GM18502 (cell line): ENCODE measurements at regions not wholly inside any gene's neighbourhood (a gene's known extent, or its start where the extent isn't known, plus 50 kb on each side); places are given as distances from the start of the nearest gene placed in this dataset.
"Not testable (repeated sequence)": the region's sequence is repeated elsewhere in the genome, so short reads cannot be mapped to it uniquely, and the experiment has no call there.

Experiments
- ATAC-seq: cut with Tn5 transposase; IDR thresholded peaks from one replicate; pipeline ENCODE4 v1.9.1; 2021; ENCODE audit warnings: mild to moderate bottlenecking; ENCODE audit not compliant: unreplicated experiment, poor library complexity

DNA sequence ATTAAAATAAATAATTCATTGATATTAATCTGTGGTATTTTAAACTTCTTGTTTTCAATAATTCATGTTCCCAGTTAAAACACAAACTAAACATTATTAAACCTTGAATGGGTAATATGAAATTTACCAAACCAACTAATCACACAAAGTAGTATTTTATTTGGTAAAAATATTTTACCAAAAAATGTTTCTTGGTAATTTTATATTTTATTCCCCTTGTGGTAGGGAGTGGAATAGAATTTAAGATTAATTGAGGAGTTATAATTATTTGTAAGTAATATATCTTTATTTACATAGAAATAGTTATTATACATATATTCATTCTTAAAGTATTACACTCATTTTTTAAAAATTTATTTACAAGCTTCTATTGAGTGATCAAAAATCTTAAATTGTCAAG is 1350.9 kb downstream of the OTOL1 start:
- ATAC-seq: no peak

- no peak for ATAC-seq
Observed at GRCh38 chr3:162863579-162863978, 1367.0 kb downstream of the OTOL1 start.

GRCh38 chr3:162865466-162865865 is 1368.9 kb downstream of the OTOL1 start:
- ATAC-seq: no peak

- ATAC-seq: no peak
Observed at GRCh38 chr3:162879021-162879562, 1382.5 kb downstream of the OTOL1 start.

- ATAC-seq: no peak
Observed at GRCh38 chr3:162884373-162884772, 1387.8 kb downstream of the OTOL1 start.

GRCh38 chr3:162892921-162893793 is 1396.5 kb downstream of the OTOL1 start:
- ATAC-seq: no peak

- no peak for ATAC-seq
Observed at GRCh38 chr3:162897291-162897690, 1400.7 kb downstream of the OTOL1 start.

GRCh38 chr3:162932503-162932902 is 1435.9 kb downstream of the OTOL1 start:
- no peak for ATAC-seq

- no peak for ATAC-seq
Observed at GRCh38 chr3:162933656-162934055, 1437.0 kb downstream of the OTOL1 start.

DNA sequence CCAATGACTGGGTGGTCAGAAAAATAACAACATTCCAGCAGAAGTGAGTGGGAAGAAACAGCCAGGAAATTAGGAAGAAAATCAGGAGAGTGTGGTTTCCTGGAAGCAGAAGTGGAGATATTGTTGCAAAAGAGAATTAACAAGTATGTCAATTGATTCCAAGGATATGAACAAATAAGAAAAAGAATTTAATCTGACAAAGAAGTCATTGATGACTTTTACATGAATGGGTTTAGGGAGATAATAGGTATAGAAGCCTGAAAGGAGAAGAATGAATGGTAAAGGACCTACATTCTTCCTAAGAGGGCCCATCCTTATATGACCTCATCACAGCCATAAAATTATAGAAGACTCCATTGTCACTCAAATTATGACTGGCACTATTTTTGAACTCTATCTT is 1440.1 kb downstream of the OTOL1 start:
- ATAC-seq: no peak

- ATAC-seq: no peak
Observed at GRCh38 chr3:162938083-162938482, 1441.5 kb downstream of the OTOL1 start.

DNA sequence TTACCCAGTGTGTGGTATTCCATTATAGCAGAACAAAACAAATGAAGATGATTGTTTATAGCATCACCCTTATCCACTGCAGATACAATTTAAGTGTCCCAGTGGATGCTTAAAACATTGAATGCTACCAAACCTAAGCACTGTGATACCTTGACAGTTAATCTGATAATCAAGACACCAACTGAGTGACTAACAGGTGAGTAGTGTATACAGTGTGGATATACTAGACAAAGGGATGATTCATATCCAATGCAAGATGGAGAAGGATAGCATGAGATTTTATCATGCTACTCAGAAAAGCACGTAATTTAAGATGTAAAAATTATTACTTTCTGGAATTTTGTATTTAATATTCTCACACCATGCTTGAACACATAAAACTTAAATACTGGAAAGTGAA is 1449.0 kb downstream of the OTOL1 start:
- ATAC-seq: no peak

DNA sequence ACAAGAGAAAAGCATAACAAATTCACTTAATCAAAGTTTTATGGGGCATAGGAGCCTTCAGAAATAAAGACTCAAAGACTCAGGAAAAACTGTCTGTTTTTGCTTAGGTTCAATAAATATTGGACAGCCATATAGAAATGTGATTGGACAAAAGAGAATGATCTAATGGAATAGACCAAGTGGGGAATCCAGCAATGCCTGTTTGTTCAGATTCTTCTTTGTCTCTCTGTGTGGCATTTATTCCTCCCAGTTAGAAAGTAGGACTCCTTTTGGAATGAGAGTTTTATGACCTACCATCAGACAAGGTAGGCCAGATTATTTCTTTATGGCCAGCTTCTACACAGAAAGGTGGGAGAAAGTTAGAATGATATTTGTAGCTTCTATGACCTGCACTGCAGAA is 1460.1 kb downstream of the OTOL1 start:
- no peak for ATAC-seq

- ATAC-seq: no peak
Observed at GRCh38 chr3:162960269-162960668, 1463.7 kb downstream of the OTOL1 start.

GRCh38 chr3:162970292-162970691 is 1473.7 kb downstream of the OTOL1 start:
- ATAC-seq: no peak

DNA sequence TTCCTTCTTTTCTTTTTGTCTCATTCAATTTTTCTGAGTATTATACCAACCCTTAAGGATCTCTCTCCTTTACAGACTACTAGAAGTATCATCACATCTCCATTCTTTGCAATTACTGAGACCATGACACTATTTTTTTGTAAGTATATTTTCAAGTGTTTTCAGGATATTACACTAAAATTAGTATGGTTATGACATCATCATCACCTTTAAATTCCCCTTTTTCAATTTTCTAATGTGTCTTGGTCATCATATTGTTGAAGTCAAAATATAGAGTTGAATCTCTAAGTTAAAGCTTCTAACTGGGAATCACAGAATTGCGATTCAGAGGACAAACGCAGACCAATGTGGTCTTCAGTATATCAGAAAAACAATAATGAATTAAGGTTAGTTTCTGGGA is 1475.1 kb downstream of the OTOL1 start:
- no peak for ATAC-seq

GRCh38 chr3:162973428-162973917 is 1476.9 kb downstream of the OTOL1 start:
- no peak for ATAC-seq

- ATAC-seq: no peak
Observed at GRCh38 chr3:162978136-162978535, 1481.5 kb downstream of the OTOL1 start.

GRCh38 chr3:162984746-162985145 is 1488.1 kb downstream of the OTOL1 start:
- no peak for ATAC-seq

DNA sequence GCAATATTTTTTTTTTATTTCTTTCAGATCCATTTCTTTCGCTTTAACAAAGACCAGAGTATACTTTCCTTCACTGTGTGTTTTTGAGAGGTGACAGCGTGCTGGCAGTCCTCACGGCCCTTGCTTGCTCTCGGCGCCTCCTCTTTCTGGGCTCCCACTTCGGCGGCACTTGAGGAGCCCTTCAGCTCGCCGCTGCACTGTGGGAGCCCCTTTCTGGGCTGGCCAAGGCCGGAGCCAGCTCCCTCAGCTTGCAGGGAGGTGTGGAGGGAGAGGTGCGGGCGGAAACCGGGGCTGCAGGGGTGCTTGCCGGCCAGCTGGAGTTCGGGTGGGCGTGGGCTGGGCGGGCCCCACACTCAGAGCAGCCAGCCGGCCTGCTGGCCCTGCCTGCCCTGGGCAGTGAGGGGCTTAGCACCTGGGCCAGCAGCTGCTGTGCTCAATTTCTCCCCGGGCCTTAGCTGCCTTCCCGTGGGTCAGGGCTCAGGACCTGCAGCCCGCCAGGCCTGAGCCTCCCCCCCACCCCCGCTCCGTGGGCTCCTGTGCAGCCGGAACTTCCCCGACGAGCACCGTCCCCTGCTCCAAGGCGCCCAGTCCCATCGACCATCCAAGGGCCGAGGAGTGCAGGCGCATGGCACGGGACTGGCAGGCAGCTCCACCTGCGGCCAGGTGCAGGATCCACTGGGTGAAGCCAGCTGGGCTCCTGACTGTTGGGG is 1490.6 kb downstream of the OTOL1 start:
- not testable (repeated sequence) for ATAC-seq

DNA sequence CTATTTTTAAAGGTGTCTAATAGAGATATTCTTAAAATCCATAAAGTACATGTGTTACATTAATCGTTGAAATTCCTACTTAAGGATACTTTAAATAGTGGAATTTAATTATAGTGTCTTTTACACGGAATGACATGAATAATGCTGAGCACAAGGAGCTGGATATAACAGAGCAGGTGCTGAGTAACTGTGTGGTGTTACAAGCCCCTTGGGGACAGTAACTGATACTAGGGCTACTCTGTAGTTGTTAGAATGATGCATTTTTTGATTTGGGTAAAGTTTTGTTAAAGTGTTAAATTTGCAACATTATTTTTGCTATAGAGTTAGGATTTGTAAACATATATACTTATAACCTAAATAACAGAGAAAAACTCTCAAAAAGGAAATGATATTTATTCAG is 1496.1 kb downstream of the OTOL1 start:
- no peak for ATAC-seq
